ENCODE measurements at regions not wholly inside any gene's neighbourhood (a gene's known extent, or its start where the extent isn't known, plus 50 kb on each side); places are given as distances from the start of the nearest gene placed in this dataset.

DNA sequence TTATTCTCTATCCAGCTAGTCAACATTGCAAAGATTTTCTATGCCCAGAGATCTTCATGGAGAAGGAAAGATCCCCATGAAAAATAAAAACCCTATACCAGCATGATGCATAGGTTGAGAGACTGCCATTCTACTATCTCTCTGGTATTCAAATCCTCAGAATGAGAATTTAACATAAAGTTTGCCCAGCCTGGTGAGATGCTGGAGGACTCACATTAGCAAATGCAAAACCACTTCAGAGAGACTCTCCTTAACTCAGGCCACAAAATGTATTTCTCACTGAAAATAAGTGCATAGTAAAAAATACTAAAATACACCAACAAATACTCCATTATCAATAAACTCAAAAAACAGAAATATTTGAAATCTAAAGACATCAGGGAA lies 430.0 kb upstream of the RUNX1 start:
- Histone ChIP-seq H3K9ac (ENCODE audit: low read length) (no peak overlapping the region), H3K4me3 (ENCODE audit: low read depth, low read length) (no peak overlapping the region), H3K9me3 (ENCODE audit: control insufficient read depth, insufficient read depth, low read depth, low read length) (peaks cover 12% of the 10 kb centered on the region), H3K27ac (ENCODE audit: low read depth, low read length) (no peak overlapping the region), H3K27me3 (ENCODE audit: control insufficient read depth, insufficient read depth, low read length) (no peaks in the 10 kb centered on the region), H3K4me1 (ENCODE audit: control insufficient read depth, insufficient read depth, low read length) (peaks cover 16% of the 10 kb centered on the region), H3K36me3 (ENCODE audit: control insufficient read depth, insufficient read depth, low read length) (no peaks in the 10 kb centered on the region)

DNA sequence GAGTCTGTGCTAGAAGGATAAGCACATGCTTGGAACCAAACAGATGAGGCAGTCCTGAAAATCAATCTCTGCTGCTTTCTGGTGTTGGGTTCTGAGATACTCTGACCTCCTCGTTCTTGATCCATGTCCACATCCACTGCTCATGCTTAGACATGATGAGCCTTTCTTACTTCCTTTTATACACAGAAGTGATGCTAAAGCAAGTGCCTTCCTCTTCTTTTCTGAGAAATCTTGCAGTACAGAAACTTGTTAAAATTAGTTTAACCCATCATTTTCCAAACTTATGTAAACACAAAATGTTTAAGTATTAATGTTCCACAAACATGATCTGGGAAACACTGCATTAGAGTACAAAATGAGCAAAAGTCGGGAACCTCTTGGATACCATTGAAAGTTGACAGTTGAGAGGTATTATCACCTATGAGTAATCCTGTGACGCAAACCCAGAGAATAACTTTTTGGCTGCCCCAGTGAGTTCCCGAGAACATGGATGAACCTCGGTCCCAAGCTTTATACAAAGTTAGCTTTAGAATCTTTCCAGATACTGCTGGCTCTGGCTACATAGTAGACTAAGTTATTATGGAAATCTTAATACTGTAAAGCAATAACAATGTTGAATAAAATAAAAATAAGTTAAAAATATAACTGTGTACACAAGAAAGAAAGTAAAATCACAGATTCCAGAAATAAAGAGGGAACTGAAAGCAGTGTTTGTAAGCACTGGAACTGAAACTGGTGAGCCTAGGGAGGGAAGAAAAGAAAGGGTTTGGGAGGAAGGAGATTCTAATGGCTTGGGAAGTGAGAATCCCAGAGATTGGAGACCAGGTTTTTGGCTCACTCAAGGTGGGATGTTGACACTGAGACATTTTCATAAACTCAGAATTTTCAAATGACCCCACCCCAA lies 429.3 kb upstream of the RUNX1 start:
- H3K4me1 ChIP-seq (ENCODE audit: control insufficient read depth, insufficient read depth, low read length): peaks cover 16% of the 10 kb centered on the region

DNA sequence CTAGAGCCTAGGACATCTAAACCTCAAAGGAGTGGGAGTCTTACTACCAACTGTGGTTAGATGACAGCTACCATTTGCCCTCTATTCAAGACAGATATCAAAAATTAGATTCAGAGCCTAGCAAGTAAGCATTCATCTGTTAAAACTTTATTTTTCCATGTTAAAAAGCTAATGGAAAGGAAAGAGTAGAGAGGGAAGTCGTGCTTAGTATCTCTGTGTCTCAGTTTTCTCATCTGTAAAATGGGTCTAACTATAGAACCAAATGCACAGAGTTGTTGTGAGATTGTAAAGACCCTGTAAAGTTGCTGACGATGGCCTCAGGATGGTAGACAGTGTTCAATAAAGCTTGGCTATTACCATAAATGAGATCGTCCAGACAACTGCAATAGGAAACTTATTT lies 428.5 kb upstream of the RUNX1 start:
- no peak overlapping the region for H3K4me3 ChIP-seq (ENCODE audit: low read depth, low read length)
- no peaks in the 10 kb centered on the region for H3K27me3 ChIP-seq (ENCODE audit: control insufficient read depth, insufficient read depth, low read length)
- H3K36me3 ChIP-seq (ENCODE audit: control insufficient read depth, insufficient read depth, low read length): no peaks in the 10 kb centered on the region
- peaks cover 16% of the 10 kb centered on the region for H3K4me1 ChIP-seq (ENCODE audit: control insufficient read depth, insufficient read depth, low read length)
- peaks cover 12% of the 10 kb centered on the region for H3K9me3 ChIP-seq (ENCODE audit: control insufficient read depth, insufficient read depth, low read depth, low read length)
- no peak overlapping the region for H3K9ac ChIP-seq (ENCODE audit: low read length)
- H3K27ac ChIP-seq (ENCODE audit: low read depth, low read length): no peak overlapping the region

More for the DNA sequence above, 429.3 kb upstream of the RUNX1 start:
- Histone ChIP-seq H3K36me3 (ENCODE audit: control insufficient read depth, insufficient read depth, low read length) (no peaks in the 10 kb centered on the region), H3K4me3 (ENCODE audit: low read depth, low read length) (no peak overlapping the region), H3K9ac (ENCODE audit: low read length) (no peak overlapping the region), H3K27me3 (ENCODE audit: control insufficient read depth, insufficient read depth, low read length) (no peaks in the 10 kb centered on the region), H3K9me3 (ENCODE audit: control insufficient read depth, insufficient read depth, low read depth, low read length) (peaks cover 12% of the 10 kb centered on the region), H3K27ac (ENCODE audit: low read depth, low read length) (no peak overlapping the region)

DNA sequence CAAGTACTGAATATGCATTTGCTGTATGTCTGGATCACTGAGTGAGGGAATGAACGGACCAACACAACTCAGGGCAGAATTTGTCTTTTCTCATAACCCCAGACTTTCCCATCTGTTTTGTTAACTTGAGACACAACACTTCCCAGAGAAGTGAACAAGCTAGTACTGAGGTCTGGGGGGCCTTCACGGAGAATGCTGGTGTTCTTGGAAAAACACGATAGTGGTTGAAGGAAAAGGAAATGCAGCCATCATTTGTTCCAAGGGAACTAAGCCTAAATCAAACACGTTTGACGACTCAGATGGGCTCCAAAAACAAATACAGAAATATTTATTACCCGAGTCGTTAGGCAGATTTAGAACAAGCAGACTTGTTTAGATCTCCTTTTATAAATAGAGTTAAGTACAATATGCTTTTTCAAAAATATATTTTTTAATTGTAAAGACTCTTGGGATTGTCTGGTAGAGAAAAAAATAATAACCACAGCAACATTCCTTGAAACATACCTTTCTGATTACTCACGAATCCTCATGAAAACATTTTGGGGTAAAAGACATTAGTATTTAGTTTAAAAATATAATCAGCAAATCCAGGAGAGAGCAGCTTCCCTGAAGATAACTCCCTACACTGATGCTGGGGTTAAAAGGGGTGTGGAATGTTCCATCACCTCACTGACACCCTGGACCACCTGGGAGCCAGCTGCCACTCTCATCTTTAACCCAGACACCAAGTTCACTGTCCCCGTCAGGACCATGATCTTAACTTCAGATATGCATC lies 427.7 kb upstream of the RUNX1 start:
- no peak overlapping the region for H3K27ac ChIP-seq (ENCODE audit: low read depth, low read length)
- H3K9me3 ChIP-seq (ENCODE audit: control insufficient read depth, insufficient read depth, low read depth, low read length): peaks cover 12% of the 10 kb centered on the region
- no peaks in the 10 kb centered on the region for H3K27me3 ChIP-seq (ENCODE audit: control insufficient read depth, insufficient read depth, low read length)
- no peak overlapping the region for H3K4me3 ChIP-seq (ENCODE audit: low read depth, low read length)
- no peaks in the 10 kb centered on the region for H3K36me3 ChIP-seq (ENCODE audit: control insufficient read depth, insufficient read depth, low read length)
- H3K4me1 ChIP-seq (ENCODE audit: control insufficient read depth, insufficient read depth, low read length): peaks cover 16% of the 10 kb centered on the region
- H3K9ac ChIP-seq (ENCODE audit: low read length): no peak overlapping the region

DNA sequence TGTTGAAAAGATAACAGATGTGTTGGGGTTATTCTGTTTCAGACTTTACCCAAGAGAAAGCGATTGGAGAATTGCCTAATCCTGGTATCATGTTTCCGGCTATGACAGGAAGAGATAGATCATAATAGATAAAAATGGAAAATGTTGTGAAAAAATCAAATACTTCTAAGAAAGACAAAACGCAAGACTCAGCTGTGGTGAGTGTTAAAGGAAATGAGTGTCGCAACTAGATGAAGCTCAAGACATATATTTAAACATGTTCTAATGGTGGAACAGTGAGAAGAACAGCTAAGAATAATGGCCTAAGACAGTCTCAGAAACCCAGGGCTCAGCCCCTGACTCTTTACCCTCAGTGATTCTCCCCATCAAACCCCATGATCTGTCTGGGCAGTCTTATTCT lies 426.7 kb upstream of the RUNX1 start:
- no peak overlapping the region for H3K27ac ChIP-seq (ENCODE audit: low read depth, low read length)
- no peak overlapping the region for H3K9ac ChIP-seq (ENCODE audit: low read length)
- H3K4me1 ChIP-seq (ENCODE audit: control insufficient read depth, insufficient read depth, low read length): peaks cover 25% of the 10 kb centered on the region

DNA sequence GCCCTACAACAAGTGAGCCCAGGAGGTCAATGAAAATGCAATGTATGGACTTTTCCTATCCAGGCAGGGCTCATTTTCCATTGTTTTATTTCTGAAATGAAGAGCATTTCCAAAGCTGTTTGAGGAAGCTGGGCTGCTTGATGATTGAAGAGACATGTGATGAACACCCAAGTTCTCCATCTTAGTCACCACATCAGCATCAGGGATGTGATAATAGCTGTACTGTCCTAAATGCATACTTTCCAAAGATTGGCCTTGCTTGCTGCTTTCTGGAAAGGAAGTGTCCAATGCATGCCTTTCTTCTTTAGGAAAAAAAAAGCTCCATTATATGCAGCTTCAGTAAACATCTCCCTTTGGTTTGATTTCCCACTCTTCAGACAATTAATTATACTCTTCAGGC lies 425.9 kb upstream of the RUNX1 start:
- Histone ChIP-seq H3K36me3 (ENCODE audit: control insufficient read depth, insufficient read depth, low read length) (no peaks in the 10 kb centered on the region), H3K27me3 (ENCODE audit: control insufficient read depth, insufficient read depth, low read length) (no peaks in the 10 kb centered on the region), H3K9me3 (ENCODE audit: control insufficient read depth, insufficient read depth, low read depth, low read length) (peaks cover 6% of the 10 kb centered on the region; the same call in 1 of the 2 replicates), H3K9ac (ENCODE audit: low read length) (no peak overlapping the region), H3K4me1 (ENCODE audit: control insufficient read depth, insufficient read depth, low read length) (peaks cover 31% of the 10 kb centered on the region), H3K27ac (ENCODE audit: low read depth, low read length) (no peak overlapping the region), H3K4me3 (ENCODE audit: low read depth, low read length) (no peak overlapping the region)

More for the DNA sequence above, 426.7 kb upstream of the RUNX1 start:
- Histone ChIP-seq H3K9me3 (ENCODE audit: control insufficient read depth, insufficient read depth, low read depth, low read length) (peaks cover 7% of the 10 kb centered on the region; the same call in 1 of the 2 replicates), H3K27me3 (ENCODE audit: control insufficient read depth, insufficient read depth, low read length) (no peaks in the 10 kb centered on the region), H3K36me3 (ENCODE audit: control insufficient read depth, insufficient read depth, low read length) (no peaks in the 10 kb centered on the region), H3K4me3 (ENCODE audit: low read depth, low read length) (no peak overlapping the region)

DNA sequence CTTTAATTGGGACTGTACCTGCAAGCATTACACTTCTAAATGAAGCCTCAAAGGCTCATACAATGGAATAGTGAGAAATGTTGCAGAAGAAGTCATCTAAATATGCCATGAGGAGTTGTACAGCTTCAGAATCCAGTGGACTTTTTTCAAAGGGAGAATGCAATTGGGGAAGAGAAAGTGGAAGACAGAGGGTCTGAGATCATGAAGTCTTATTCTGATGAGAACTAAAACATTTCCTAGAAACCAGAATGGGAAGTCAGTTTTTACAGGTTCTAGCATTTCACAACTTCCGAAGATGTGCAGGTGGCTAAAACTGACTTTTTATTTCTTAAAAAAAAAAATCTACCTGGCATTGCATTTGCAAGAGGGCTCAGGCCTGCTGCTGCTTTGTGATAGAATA lies 424.4 kb upstream of the RUNX1 start:
- Histone ChIP-seq H3K36me3 (ENCODE audit: control insufficient read depth, insufficient read depth, low read length) (no peaks in the 10 kb centered on the region), H3K27ac (ENCODE audit: low read depth, low read length) (no peak overlapping the region), H3K27me3 (ENCODE audit: control insufficient read depth, insufficient read depth, low read length) (no peaks in the 10 kb centered on the region), H3K4me3 (ENCODE audit: low read depth, low read length) (no peak overlapping the region), H3K4me1 (ENCODE audit: control insufficient read depth, insufficient read depth, low read length) (peaks cover 31% of the 10 kb centered on the region), H3K9me3 (ENCODE audit: control insufficient read depth, insufficient read depth, low read depth, low read length) (no peaks in the 10 kb centered on the region), H3K9ac (ENCODE audit: low read length) (no peak overlapping the region)

DNA sequence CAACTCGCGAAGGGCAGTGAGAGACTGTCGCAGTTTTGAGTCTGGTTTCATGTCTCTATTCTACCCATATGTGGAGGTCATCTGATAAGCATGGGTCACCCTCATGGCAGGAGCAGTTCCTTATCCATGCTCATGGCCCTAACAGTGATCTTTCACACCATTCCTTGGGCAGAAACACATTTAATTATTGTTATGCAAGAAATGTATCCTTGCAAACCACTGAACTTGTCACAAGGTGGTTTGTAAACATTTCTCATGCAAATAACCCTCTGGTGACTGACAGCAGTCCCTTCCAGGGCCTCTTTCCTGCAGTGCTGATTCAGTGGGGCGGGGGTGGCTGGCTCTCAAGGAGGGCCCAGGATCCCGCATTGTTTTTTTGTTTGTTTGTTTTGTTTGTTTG lies 421.4 kb upstream of the RUNX1 start:
- Histone ChIP-seq H3K9me3 (ENCODE audit: control insufficient read depth, insufficient read depth, low read depth, low read length) (peaks cover 16% of the 10 kb centered on the region), H3K27ac (ENCODE audit: low read depth, low read length) (no peak overlapping the region), H3K4me1 (ENCODE audit: control insufficient read depth, insufficient read depth, low read length) (peaks cover 23% of the 10 kb centered on the region), H3K27me3 (ENCODE audit: control insufficient read depth, insufficient read depth, low read length) (no peaks in the 10 kb centered on the region), H3K4me3 (ENCODE audit: low read depth, low read length) (peak overlapping the region; percentile 12; the same call in 1 of the 2 replicates), H3K36me3 (ENCODE audit: control insufficient read depth, insufficient read depth, low read length) (no peaks in the 10 kb centered on the region), H3K9ac (ENCODE audit: low read length) (no peak overlapping the region)

DNA sequence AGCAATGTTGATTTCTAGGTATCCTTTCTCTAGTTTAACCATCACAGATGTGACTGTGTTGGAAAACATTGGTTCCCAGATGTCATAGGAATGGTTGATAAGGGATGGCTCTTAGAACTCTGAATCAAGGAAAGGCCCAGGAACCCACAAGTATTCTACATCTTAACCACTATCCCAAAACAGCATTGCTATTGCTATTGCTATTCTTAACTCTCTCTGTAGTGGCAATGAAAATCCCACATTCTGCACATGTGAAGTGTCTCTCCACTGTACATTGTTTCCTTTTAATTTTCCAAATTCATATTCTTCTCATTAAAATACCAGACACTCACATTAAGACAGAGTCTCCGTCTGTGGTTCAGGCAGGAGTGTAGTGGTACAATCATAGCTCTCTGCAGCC lies 420.4 kb upstream of the RUNX1 start:
- Histone ChIP-seq H3K36me3 (ENCODE audit: control insufficient read depth, insufficient read depth, low read length) (no peaks in the 10 kb centered on the region), H3K9me3 (ENCODE audit: control insufficient read depth, insufficient read depth, low read depth, low read length) (peaks cover 21% of the 10 kb centered on the region), H3K27ac (ENCODE audit: low read depth, low read length) (no peak overlapping the region), H3K4me1 (ENCODE audit: control insufficient read depth, insufficient read depth, low read length) (peaks cover 16% of the 10 kb centered on the region), H3K9ac (ENCODE audit: low read length) (no peak overlapping the region), H3K27me3 (ENCODE audit: control insufficient read depth, insufficient read depth, low read length) (no peaks in the 10 kb centered on the region), H3K4me3 (ENCODE audit: low read depth, low read length) (no peak overlapping the region)

DNA sequence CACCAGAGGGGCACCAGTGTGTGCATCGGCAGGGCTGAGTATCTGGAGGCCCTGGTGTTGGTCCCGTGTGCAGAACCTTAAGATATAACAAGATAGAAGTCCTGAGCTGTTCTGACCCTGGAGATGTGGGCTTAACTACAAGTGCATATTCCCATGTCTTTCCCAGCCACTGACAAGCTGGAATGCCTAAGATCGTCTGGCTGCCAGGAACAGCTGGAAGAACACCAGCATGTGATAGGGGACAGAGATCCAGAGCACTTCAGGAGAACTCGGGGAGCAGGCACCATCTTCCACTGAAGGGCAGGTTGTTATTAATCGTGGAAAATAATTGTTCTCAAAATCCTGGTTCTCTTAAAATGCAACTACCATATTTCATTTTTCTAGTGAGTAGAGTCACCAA lies 419.9 kb upstream of the RUNX1 start:
- Histone ChIP-seq H3K27ac (ENCODE audit: low read depth, low read length) (no peak overlapping the region), H3K4me1 (ENCODE audit: control insufficient read depth, insufficient read depth, low read length) (peaks cover 16% of the 10 kb centered on the region), H3K27me3 (ENCODE audit: control insufficient read depth, insufficient read depth, low read length) (no peaks in the 10 kb centered on the region), H3K4me3 (ENCODE audit: low read depth, low read length) (no peak overlapping the region), H3K36me3 (ENCODE audit: control insufficient read depth, insufficient read depth, low read length) (no peaks in the 10 kb centered on the region), H3K9ac (ENCODE audit: low read length) (no peak overlapping the region), H3K9me3 (ENCODE audit: control insufficient read depth, insufficient read depth, low read depth, low read length) (peaks cover 24% of the 10 kb centered on the region)

DNA sequence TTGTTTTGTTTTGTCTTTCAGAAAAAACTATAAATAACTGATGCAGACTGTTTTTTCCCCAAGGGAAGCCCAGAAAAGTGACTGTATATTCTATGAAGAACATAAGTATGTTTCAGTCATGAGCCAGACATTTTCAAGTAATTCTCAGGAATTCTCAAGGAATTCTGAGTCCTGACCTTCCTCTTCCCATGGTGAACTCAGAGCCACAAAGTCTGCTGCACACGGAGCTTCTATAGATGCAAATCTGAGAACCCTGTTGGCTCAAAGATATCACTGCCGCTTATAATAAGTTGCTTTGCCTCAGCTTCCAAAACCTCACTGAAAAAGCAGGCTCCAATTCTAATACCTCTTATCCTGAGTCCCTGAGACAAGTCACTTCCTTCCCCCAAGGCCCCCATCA lies 418.5 kb upstream of the RUNX1 start:
- H3K4me3 ChIP-seq (ENCODE audit: low read depth, low read length): no peak overlapping the region
- H3K27me3 ChIP-seq (ENCODE audit: control insufficient read depth, insufficient read depth, low read length): no peaks in the 10 kb centered on the region
- H3K27ac ChIP-seq (ENCODE audit: low read depth, low read length): no peak overlapping the region
- H3K36me3 ChIP-seq (ENCODE audit: control insufficient read depth, insufficient read depth, low read length): no peaks in the 10 kb centered on the region
- peaks cover 29% of the 10 kb centered on the region for H3K9me3 ChIP-seq (ENCODE audit: control insufficient read depth, insufficient read depth, low read depth, low read length)
- no peak overlapping the region for H3K9ac ChIP-seq (ENCODE audit: low read length)
- peaks cover 16% of the 10 kb centered on the region for H3K4me1 ChIP-seq (ENCODE audit: control insufficient read depth, insufficient read depth, low read length)
